ENCODE measurements at regions not wholly inside any gene's neighbourhood (a gene's known extent, or its start where the extent isn't known, plus 50 kb on each side); places are given as distances from the start of the nearest gene placed in this dataset.

DNA sequence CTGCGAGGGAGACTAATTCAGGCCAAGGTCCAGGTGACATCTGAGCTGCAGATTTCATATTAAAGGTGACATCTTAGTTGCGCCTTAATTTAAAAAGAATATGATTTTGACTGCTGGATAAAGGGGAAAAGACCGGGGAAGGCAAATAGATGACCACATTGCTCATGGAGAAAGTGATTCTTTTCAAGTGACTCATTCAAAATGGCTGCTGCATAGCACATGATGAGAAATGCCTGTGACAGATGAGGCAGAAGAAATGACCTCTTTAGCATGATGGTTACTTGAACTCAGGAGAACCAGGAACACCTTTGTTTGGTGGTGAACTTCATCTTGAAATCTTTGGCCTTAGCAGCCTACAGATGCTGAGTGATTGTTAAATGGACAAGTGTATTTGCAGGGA lies 385.8 kb upstream of the TRIB2 start:
- no peak for DNase-seq

DNA sequence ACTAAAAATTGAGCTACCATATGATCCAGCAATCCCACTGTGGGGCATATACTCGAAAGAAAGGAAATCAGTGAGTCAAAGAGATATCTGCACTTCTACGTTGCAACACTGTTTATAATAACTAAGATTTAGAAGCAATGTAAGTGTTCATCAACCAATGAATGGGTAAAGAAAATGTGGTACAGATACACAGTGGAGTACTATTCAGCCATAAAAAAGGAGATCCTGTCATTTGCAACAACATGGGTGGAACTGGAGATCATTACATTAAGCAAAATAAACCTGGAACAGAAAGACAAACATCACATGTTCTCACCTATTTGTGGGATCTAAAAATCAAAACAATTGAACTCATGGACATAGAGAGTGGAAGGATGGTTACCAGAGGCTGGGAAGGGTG lies 385.0 kb upstream of the TRIB2 start:
- no peak for DNase-seq

DNA sequence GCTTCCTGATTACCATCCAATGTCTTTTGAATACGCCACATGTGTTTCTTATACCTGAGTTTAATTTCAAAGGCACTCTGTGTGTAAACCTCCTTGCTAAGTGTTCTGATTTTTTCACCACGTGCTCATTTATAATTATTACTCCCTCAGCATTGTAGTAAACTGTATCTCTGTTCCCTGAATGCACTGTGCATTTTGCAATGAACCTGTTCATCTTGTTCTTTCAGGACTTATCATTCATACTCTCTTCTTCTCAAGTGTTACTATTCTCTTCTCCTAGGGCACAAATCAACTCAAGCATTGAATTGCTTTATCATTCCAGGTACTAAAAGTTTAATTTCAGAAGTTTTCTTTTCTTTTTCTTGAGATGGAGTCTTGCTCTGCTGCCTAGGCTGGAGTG lies 383.4 kb upstream of the TRIB2 start:
- no peak for DNase-seq

DNA sequence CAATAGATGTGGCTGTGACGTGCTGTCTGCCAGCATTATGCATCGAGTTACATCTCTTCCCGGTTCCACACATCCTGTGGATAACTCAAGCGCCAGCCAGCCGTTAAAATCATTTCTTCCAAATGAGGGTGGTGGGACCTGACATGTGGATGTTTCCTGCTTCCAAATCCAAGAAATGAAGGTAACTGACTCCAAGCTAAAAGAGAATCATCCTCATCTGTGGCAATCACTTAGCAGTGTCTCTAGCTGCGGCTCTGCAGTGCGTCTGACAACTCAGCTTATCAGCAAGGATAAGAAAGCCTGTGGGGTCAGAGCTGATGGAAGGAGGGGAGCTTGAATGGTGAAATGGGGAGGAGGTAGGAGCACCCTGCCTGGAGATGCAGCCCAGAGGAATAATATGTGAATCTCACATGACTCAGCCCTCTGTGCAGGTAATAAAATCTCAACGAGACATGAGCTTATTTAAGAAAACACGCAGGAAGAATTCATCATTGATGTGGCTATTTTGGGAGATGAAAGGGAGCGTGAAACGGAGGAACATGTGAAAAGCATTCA lies 382.2 kb upstream of the TRIB2 start:
- no peak for DNase-seq

- DNase-seq, result no peak
Measured at GRCh38 chr2:12335131-12335530, 381.6 kb upstream of the TRIB2 start.

GRCh38 chr2:12335995-12336394 lies 380.7 kb upstream of the TRIB2 start:
- DNase-seq, result no peak

DNA sequence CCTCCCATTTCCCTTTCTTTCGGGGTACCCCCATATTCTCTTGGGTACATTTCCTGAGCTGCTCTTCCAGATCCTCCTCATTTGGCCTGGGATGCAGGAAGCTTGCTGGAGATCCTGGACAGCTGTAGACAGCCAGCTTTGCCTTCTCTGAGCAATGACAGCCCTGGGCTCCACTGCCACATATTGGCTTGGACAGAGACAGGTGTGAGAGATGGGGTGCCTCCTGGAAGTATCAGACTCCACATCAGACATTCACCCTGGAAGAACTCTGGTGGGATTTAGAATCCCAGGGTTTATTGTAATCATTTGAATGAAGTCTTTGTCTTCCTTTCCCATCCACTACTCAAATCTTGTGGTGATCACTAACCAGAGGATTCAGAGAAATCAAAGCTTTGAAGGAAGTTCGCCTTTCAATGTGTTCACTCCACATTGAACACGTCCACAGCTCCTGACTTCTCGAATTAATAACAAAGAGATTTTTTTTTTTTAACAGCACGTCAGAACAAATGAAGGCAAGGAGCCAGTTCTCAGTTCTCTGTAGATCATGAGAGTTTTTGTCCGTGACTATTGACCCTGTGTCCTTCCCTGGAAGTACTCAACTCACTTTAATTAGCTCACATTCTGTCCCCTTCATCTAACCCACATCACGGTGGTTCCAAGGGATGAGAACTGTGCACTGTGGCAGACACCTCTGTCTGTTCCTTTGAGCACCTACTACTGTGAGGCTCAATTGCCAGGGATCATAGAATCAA lies 377.6 kb upstream of the TRIB2 start:
- no peak for DNase-seq

DNA sequence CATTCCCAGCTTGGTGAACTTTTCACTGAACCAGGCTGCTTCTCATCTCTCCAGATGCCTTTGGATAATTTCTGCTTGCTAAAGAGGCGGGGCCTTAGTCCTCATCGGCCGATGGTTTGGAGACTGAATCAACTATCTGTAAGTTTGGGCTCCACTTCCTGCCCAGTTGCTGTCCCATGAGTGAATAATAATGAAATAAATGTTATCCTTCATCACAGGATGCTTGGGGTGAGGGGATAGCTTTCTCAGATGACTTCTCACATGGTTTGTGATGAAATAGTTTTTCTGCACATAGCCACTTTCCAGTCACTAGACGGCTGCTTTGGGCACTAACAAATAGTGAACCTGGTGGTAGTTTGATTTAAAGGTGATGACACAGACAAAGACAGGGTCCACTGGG lies 376.6 kb upstream of the TRIB2 start:
- DNase-seq, result no peak

- no peak for DNase-seq
Measured at GRCh38 chr2:12341215-12341614, 375.5 kb upstream of the TRIB2 start.

GRCh38 chr2:12341920-12342319 lies 374.8 kb upstream of the TRIB2 start:
- no peak for DNase-seq

GRCh38 chr2:12343141-12343540 lies 373.6 kb upstream of the TRIB2 start:
- no peak for DNase-seq

- DNase-seq, result no peak
Measured at GRCh38 chr2:12347066-12347493, 369.7 kb upstream of the TRIB2 start.

DNA sequence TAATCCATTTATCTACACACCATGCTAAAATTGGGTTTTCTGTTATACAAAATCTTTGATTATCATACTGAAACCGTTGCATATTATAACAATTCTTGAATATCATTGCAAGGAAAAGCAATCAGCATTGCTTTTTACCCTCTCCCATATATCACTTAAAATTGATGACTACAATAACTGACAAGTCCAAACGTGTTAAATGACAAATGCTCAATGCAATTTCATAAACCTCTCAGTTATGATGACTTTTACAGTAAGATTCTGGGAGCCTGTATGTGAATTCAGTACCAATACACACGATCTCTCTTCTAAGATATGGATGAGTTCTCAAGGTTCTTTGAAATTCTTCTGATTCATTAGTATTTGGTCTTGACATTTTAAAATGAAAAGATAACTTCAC lies 368.5 kb upstream of the TRIB2 start:
- DNase-seq, result no peak

DNA sequence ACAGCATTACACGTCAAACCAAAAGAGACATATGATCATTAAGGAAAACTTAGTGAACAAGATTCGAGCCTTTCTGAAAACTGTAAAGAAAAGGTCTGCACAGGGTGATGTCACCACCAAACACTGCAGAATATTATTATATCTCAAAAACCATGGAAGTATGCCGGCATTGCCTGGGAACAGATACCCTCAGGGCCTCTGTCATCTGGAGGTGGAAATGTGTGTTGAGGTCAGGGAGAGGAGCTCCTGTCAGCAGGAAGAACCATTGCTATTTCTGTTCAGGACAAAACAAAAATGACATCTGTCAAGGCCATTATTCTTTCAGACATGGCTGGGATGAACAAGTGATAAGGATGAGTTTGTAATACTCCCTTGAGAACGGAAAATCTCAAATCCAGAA lies 365.9 kb upstream of the TRIB2 start:
- DNase-seq, result no peak

GRCh38 chr2:12352889-12353288 lies 363.8 kb upstream of the TRIB2 start:
- DNase-seq, result no peak

DNA sequence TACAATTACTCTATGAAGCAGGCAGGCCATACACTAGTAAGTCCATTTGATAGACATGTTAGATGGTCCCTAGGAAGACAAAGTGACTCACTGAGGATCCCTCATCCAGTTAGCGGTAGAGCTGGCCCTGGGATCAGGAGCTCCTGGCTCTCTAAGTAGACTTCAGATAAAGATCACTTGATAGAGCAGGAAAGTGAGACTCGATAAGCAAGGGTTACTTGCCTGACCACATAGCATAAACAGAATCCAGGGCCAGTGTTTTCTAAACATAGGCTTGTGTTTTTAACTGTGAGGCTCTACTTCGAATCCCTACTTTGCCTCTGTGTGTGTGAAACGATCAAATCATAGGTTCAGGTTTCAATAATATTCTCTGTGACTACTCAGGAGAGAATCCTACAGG lies 355.2 kb upstream of the TRIB2 start:
- DNase-seq, result no peak

DNA sequence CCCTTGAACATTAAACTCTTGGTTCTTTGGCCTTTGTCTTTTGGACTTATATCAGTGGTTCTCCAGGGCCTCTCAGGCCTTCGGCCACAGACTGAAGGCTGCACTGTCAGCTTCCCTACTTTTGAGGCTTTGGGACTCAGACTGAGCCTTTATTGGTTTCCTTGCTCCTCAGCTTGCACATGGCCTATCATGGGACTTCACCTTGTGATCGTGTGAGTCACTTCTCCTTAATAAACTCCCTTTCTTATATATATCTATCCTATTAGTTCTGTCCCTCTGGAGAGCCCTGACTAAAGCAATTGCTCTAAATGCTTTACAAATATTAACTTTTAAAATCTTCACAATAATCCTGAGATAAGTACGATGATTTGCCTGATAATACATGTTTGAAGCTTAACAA lies 353.6 kb upstream of the TRIB2 start:
- DNase-seq, result no peak

GRCh38 chr2:12363569-12363968 lies 353.2 kb upstream of the TRIB2 start:
- no peak for DNase-seq

DNA sequence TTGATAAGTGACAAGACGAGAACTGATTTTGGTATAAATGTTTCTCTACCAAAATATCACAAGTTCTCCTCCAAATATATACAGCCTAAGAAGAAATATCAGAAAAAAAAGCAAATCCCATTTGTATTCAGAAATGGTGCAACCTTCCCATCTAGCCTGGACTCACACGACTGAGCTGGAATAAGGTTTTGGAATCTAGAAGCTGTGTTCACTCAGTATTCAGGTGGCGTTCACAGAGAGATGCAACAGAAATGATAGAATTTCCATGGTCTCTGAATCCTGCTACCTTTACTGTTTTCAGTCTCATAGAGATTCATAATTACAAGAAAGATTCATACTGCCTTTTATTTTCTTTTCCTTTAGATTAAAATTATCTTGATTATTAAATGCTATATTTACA lies 347.2 kb upstream of the TRIB2 start:
- DNase-seq, result no peak

- no peak for DNase-seq
Measured at GRCh38 chr2:12376025-12376424, 340.7 kb upstream of the TRIB2 start.

GRCh38 chr2:12379143-12379542 lies 337.6 kb upstream of the TRIB2 start:
- DNase-seq, result no peak

- DNase-seq, result no peak
Measured at GRCh38 chr2:12381543-12382325, 335.0 kb upstream of the TRIB2 start.

- DNase-seq, result no peak
Measured at GRCh38 chr2:12382366-12382765, 334.4 kb upstream of the TRIB2 start.

DNA sequence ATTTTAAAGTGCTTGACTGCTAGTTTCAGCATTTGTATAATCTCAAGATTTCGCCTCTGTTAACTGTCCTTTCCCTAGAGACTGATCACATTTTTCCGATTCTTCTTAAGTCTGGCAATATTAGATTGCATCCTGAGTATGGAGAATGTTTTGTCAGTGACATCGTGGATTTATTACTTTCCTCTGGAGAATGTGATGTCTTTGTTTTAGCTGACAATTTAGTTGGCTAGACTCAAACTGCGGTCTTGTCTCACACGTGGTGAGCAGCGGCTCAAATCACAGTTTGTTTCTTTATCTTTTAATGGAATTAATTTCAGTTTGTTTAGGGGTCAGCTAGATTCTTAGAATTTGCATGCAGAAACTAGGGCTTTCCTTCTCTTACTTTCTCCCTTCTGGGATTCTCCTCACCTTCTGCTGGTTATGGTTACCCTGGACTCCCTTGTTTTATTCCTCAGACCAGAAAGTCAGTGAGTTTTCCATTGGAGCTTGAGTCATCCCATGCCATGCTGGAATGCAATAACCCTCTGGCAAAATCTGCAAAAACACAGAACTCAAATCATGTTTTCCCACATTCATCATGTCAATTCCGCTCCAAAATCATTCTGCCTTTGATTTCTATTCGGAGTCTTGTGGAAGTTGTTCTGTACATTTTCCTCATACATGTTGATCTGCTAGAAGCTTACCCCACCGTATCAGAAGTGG lies 327.2 kb upstream of the TRIB2 start:
- no peak for DNase-seq
